Natural killer cell (primary cell): ENCODE measurements at regions not wholly inside any gene's neighbourhood (a gene's known extent, or its start where the extent isn't known, plus 50 kb on each side); places are given as distances from the start of the nearest gene placed in this dataset.

Source experiments
- ATAC-seq, 3 donors: fragments of 150-1000 bp in 2 of 3; fragments of 200-7000 bp in 1 of 3; cut with Tn5 transposase; 1 replicate in 1 of 3; 2 replicates in 2 of 3; pipeline ENCODE4 v1.10.0; 2021; ENCODE audit warnings: mild to moderate bottlenecking in 2 of 3, moderate library complexity in 2 of 3
- DNase-seq, 2 donors: peaks; one replicate each; pipeline versions ENCODE4 v3.0.0 to v3.0.0-alpha.2; 2013 to 2021; ENCODE audit warnings: mixed read lengths in 1 of 2
- H3K27ac ChIP-seq: one replicate; pipeline ENCODE4 v1.5.1; 2013; ENCODE audit warnings: mild to moderate bottlenecking, low read length
- H3K27me3 ChIP-seq: one replicate; pipeline ENCODE4 v1.6.1; 2013; ENCODE audit warnings: low read length; ENCODE audit not compliant: control insufficient read depth, insufficient read depth
- H3K36me3 ChIP-seq: one replicate; pipeline ENCODE4 v1.6.1; 2013; ENCODE audit warnings: low read length; ENCODE audit not compliant: control insufficient read depth, insufficient read depth
- H3K4me1 ChIP-seq: one replicate; pipeline ENCODE4 v1.6.1; 2013; ENCODE audit warnings: low read length; ENCODE audit not compliant: control insufficient read depth, insufficient read depth
- H3K4me3 ChIP-seq: one replicate; pipeline ENCODE4 v1.5.1; 2013; ENCODE audit warnings: low read length
- H3K9me3 ChIP-seq: one replicate; pipeline ENCODE4 v1.6.1; 2013; ENCODE audit warnings: low read length; ENCODE audit not compliant: control insufficient read depth, insufficient read depth
- H3K27ac Mint-ChIP-seq, 2 donors: one replicate each; pipeline ENCODE4 v1.8.0; 2022; ENCODE audit warnings: mild to moderate bottlenecking in 2 of 2, mixed read lengths in 2 of 2, moderate library complexity in 1 of 2
- H3K27me3 Mint-ChIP-seq, 2 donors: one replicate each; pipeline ENCODE4 v1.8.0; 2022; ENCODE audit warnings: low read depth in 2 of 2, mixed read lengths in 2 of 2
- H3K36me3 Mint-ChIP-seq: one replicate; pipeline ENCODE4 v1.8.0; 2022; ENCODE audit warnings: mixed read lengths
- H3K4me1 Mint-ChIP-seq, 2 donors: one replicate each; pipeline ENCODE4 v1.8.0; 2022; ENCODE audit warnings: mixed read lengths in 2 of 2
- H3K4me3 Mint-ChIP-seq: one replicate; pipeline ENCODE4 v1.8.0; 2022; ENCODE audit warnings: mild to moderate bottlenecking, moderate library complexity, mixed read lengths
- H3K9me3 Mint-ChIP-seq, 2 donors: one replicate each; pipeline ENCODE4 v1.8.0; 2022; ENCODE audit warnings: mixed read lengths in 2 of 2
- CTCF ChIP-seq: fragments of 200-600 bp; IDR thresholded peaks from one replicate; pipeline ENCODE4 v1.8.0; 2022; ENCODE audit warnings: antibody characterized with exemption
- WGBS: methylation state at CpG from one replicate; pipeline ENCODE4 v1.1.7; 2013; ENCODE audit warnings: missing lambda C conversion rate; ENCODE audit not compliant: insufficient coverage; 5-methylcytosine and 5-hydroxymethylcytosine counted together
- intact Hi-C: fragments of 100-400 bp; cut with micrococcal nuclease; formaldehyde crosslinking; loops from one replicate; pipeline ENCODE4 v1.14.2; 2022

- H3K4me3 Mint-ChIP-seq = no peak overlapping the region
- H3K9me3 ChIP-seq = no peaks in the 10 kb centered on the region
- WGBS = 78% methylated on average over 6 of the region's 8 CpGs
- H3K27ac ChIP-seq = no peak overlapping the region
- no peaks in the 10 kb centered on the region for H3K36me3 ChIP-seq
- H3K27me3 ChIP-seq = no peaks in the 10 kb centered on the region
- H3K9me3 Mint-ChIP-seq = peaks cover 0 to 4% of the 10 kb centered on the region in 2 donors
- no peaks in the 10 kb centered on the region for H3K27me3 Mint-ChIP-seq
- DNase-seq (no peak), ATAC-seq (no peak)
- no peak for TF ChIP-seq CTCF
- H3K4me3 ChIP-seq = no peak overlapping the region
- no peaks in the 10 kb centered on the region for H3K4me1 ChIP-seq
- H3K4me1 Mint-ChIP-seq = no peaks in the 10 kb centered on the region
- H3K36me3 Mint-ChIP-seq = no peaks in the 10 kb centered on the region
- intact Hi-C loops = no loop called here
- no peak overlapping the region for H3K27ac Mint-ChIP-seq
Observed at GRCh38 chr2:6352906-6353515, 512.7 kb downstream of the CMPK2 start.

- Mint-ChIP-seq H3K36me3 (no peaks in the 10 kb centered on the region), H3K4me3 (no peak overlapping the region), H3K27ac (no peak overlapping the region), H3K4me1 (no peaks in the 10 kb centered on the region), H3K9me3 (peaks cover 0 to 4% of the 10 kb centered on the region in 2 donors), H3K27me3 (no peaks in the 10 kb centered on the region)
- no peaks in the 10 kb centered on the region for H3K9me3 ChIP-seq
- H3K4me3 ChIP-seq = no peak overlapping the region
- H3K4me1 ChIP-seq = no peaks in the 10 kb centered on the region
- no peak overlapping the region for H3K27ac ChIP-seq
- H3K36me3 ChIP-seq = no peaks in the 10 kb centered on the region
- TF ChIP-seq CTCF = no peak
- DNase-seq = no peak
- intact Hi-C loops = no loop called here
- H3K27me3 ChIP-seq = no peaks in the 10 kb centered on the region
- WGBS = 75% methylated on average over 3 of the region's 4 CpGs
- ATAC-seq = no peak
Observed at GRCh38 chr2:6353669-6354068, 512.0 kb downstream of the CMPK2 start.

- Mint-ChIP-seq H3K27ac (no peak overlapping the region), H3K27me3 (no peaks in the 10 kb centered on the region), H3K4me1 (no peaks in the 10 kb centered on the region), H3K9me3 (peaks cover 0 to 4% of the 10 kb centered on the region in 2 donors), H3K4me3 (no peak overlapping the region), H3K36me3 (no peaks in the 10 kb centered on the region)
- H3K4me1 ChIP-seq = no peaks in the 10 kb centered on the region
- H3K9me3 ChIP-seq = no peaks in the 10 kb centered on the region
- H3K36me3 ChIP-seq = no peaks in the 10 kb centered on the region
- H3K27ac ChIP-seq = no peak overlapping the region
- ATAC-seq (no peak), DNase-seq (no peak)
- no peak overlapping the region for H3K4me3 ChIP-seq
- H3K27me3 ChIP-seq = no peaks in the 10 kb centered on the region
- intact Hi-C loops = no loop called here
- 97% methylated on average over 2 of the region's 2 CpGs for WGBS
- no peak for TF ChIP-seq CTCF
Observed at GRCh38 chr2:6354546-6354945, 511.2 kb downstream of the CMPK2 start.
